Heart right ventricle (tissue), 16 donors: ENCODE measurements at regions not wholly inside any gene's neighbourhood (a gene's known extent, or its start where the extent isn't known, plus 50 kb on each side); places are given as distances from the start of the nearest gene placed in this dataset.
A peak's percentile ranks its signal among the peaks of the same experiment; 100 is the strongest.

ENCODE experiments used
- ATAC-seq, 8 donors: fragments of 200-7000 bp; cut with Tn5 transposase; one replicate each; pipeline ENCODE4 v1.9.1; 2020; ENCODE audit warnings: mild to moderate bottlenecking in 8 of 8, moderate library complexity in 8 of 8, moderate number of reproducible peaks in 1 of 8
- DNase-seq, 2 donors: peaks; one replicate each; pipeline ENCODE4 v3.0.0-alpha.2; 2020
- H3K27ac ChIP-seq, 10 donors: fragments of 200-600 bp; sonication (generic) in 2 of 10; one replicate each; pipeline versions ENCODE4 v1.5.0 to v1.8.0; 2020 to 2022; ENCODE audit warnings: mild to moderate bottlenecking in 3 of 10
- H3K27me3 ChIP-seq, 7 donors: fragments of 200-600 bp; one replicate each; pipeline ENCODE4 v1.8.0; 2021 to 2022; ENCODE audit warnings: mild to moderate bottlenecking in 2 of 7
- H3K36me3 ChIP-seq, 9 donors: fragments of 200-600 bp; sonication (generic) in 1 of 9; one replicate each; pipeline versions ENCODE4 v1.5.0 to v1.8.0; 2020 to 2022; ENCODE audit warnings: mild to moderate bottlenecking in 2 of 9
- H3K4me1 ChIP-seq, 9 donors: fragments of 200-600 bp; sonication (generic) in 1 of 9; one replicate each; pipeline versions ENCODE4 v1.5.0 to v1.8.0; 2020 to 2022; ENCODE audit warnings: mild to moderate bottlenecking in 4 of 9
- H3K4me3 ChIP-seq, 10 donors: fragments of 200-600 bp; sonication (generic) in 2 of 10; one replicate each; pipeline versions ENCODE4 v1.5.0 to v1.8.0; 2020 to 2022; ENCODE audit warnings: mild to moderate bottlenecking in 7 of 10, moderate library complexity in 2 of 10
- H3K9me3 ChIP-seq, 11 donors: fragments of 200-600 bp in 10 of 11; sonication (generic) in 2 of 11; one replicate each; pipeline versions ENCODE4 v1.5.0 to v1.8.0; 2013 to 2022; ENCODE audit warnings: mild to moderate bottlenecking in 2 of 11, control low read depth in 1 of 11, moderate library complexity in 1 of 11
- CTCF ChIP-seq, 9 donors: fragments of 200-600 bp; sonication (generic) in 2 of 9; IDR thresholded peaks; one replicate each; pipeline versions ENCODE4 v1.5.0 to v1.8.0; 2021 to 2022; ENCODE audit warnings: antibody characterized with exemption in 9 of 9, mild to moderate bottlenecking in 5 of 9, moderate library complexity in 1 of 9
- WGBS, 2 donors: extraction: QIAGEN DNeasy Blood & Tissue Kit; methylation state at CpG; one replicate each; pipeline ENCODE4 v1.1.7; 2013; ENCODE audit warnings: inconsistent platforms in 1 of 2; 5-methylcytosine and 5-hydroxymethylcytosine counted together
- intact Hi-C, 10 donors: fragments of 100-400 bp; cut with DNase I; formaldehyde crosslinking; loops; one replicate each; pipeline versions ENCODE4 v1.11.1 to v1.14.2; 2022
- donor health status: Arrhythmogenic right ventricular cardiomyopathy.
- donor health status: ischemic (EF 13 %, LVEDD 7.1; RV severe dilation, severe dysfunction).
- donor health status: healthy with polysubstance abuse.
- donor health status: DM: no; HTN: yes; CAD: no.
- donor health status: DM: no; HTN: no; CAD: no.
- donor health status: ischemic (EF 25% LVEDD 6.9; RV normal size, moderate dysfunction).
- donor health status: ischemic (EF 25% LVEDD 5.7; RV mildly dilated, moderate dysfunction).
- donor health status: healthy.
- donor health status: DM: yes; HTN: yes; CAD: no.
- donor health status: Ischemic cardiomyopathy.
- donor health status: ischemic (EF 35%, LVEDD 5.7; RV mildly dilated, moderate dysfunction).
- donor health status: nonischemic (EF 11% LVEDD 7.7; RV severe dilation, severe dysfunction).
- donor health status: DM: yes; HTN: yes; CAD: no.
- donor health status: PGD.
- donor health status: ischemic (EF 29% LVEDD 5.4; RV normal size, mild dysfunction).
- donor health status: nonischemic (EF 23%, LVEDD 6.1; RV moderate dilation, normal function).

- intact Hi-C loops: loop anchor here in 2 of 10 donors (10.0 kb wide), 1 partner anchor 176 kb away; no protein-coding TSS in a partner anchor
- no peaks in the 10 kb centered on the region for H3K9me3 ChIP-seq
- no peak for TF ChIP-seq CTCF (IDR thresholded peaks at IDR 0.05)
- no peaks in the 10 kb centered on the region for H3K27me3 ChIP-seq
- no peaks in the 10 kb centered on the region for H3K36me3 ChIP-seq
- no peak for ATAC-seq
- H3K27ac ChIP-seq: peak overlapping the region in 1 of 10 donors; percentile 49
- peaks cover 2 to 49% (median 38%) of the 10 kb centered on the region in 9 donors for H3K4me1 ChIP-seq
- no peak for DNase-seq
- WGBS, 2 donors: 39 to 47% methylated on average over 1 of the region's 1 CpG
- H3K4me3 ChIP-seq: no peak overlapping the region
These were observed 138.8 kb upstream of the ITGA6 start for GRCh38 chr2:172288603-172289002.

GRCh38 chr2:172293952-172294351 is 133.4 kb upstream of the ITGA6 start:
- Histone ChIP-seq H3K9me3 (no peaks in the 10 kb centered on the region), H3K27ac (no peak overlapping the region), H3K4me3 (no peak overlapping the region), H3K36me3 (no peaks in the 10 kb centered on the region), H3K27me3 (no peaks in the 10 kb centered on the region), H3K4me1 (peaks cover 0 to 10% (median 0%) of the 10 kb centered on the region in 9 donors)
- intact Hi-C loops: no loop called here
- DNase-seq (peak in 1 of 2 donors; percentile 42), ATAC-seq (peak in 6 of 8 donors; percentile 14 to 55 (median 39))
- no peak for TF ChIP-seq CTCF (IDR thresholded peaks at IDR 0.05)
- WGBS, 2 donors: 59 to 67% methylated on average over 6 of the region's 6 CpGs

GRCh38 chr2:172294983-172295382 is 132.4 kb upstream of the ITGA6 start:
- intact Hi-C loops: no loop called here
- Histone ChIP-seq H3K9me3 (no peaks in the 10 kb centered on the region), H3K27ac (no peak overlapping the region), H3K27me3 (no peaks in the 10 kb centered on the region), H3K36me3 (no peaks in the 10 kb centered on the region), H3K4me1 (peaks cover 0 to 20% (median 0%) of the 10 kb centered on the region in 9 donors), H3K4me3 (no peak overlapping the region)
- DNase-seq (no peak), ATAC-seq (no peak)
- TF ChIP-seq CTCF (IDR thresholded peaks at IDR 0.05): no peak
- 80 to 82% methylated on average over 1 of the region's 1 CpG for WGBS, 2 donors

- WGBS, 2 donors: 58 to 74% methylated on average over 4 of the region's 4 CpGs
- no peak overlapping the region for H3K27ac ChIP-seq
- H3K4me1 ChIP-seq: peaks cover 0 to 20% (median 0%) of the 10 kb centered on the region in 9 donors
- ATAC-seq: peak in 2 of 8 donors; percentile 61 to 65
- no peak overlapping the region for H3K4me3 ChIP-seq
- no peak for TF ChIP-seq CTCF (IDR thresholded peaks at IDR 0.05)
- H3K9me3 ChIP-seq: peaks cover 0 to 3% (median 0%) of the 10 kb centered on the region in 11 donors
- no peaks in the 10 kb centered on the region for H3K27me3 ChIP-seq
- intact Hi-C loops: no loop called here
- DNase-seq: no peak
- H3K36me3 ChIP-seq: no peaks in the 10 kb centered on the region
These were observed 131.7 kb upstream of the ITGA6 start for GRCh38 chr2:172295677-172296076.
